K562 (cell line): ENCODE measurements at regions not wholly inside any gene's neighbourhood (a gene's known extent, or its start where the extent isn't known, plus 50 kb on each side); places are given as distances from the start of the nearest gene placed in this dataset.

Experiments used
- ATAC-seq: fragments of 200-7000 bp; cut with Tn5 transposase; 3 replicates; pipeline ENCODE4 v1.9.1; 2020; ENCODE audit warnings: moderate library complexity
- BruUV-seq: library from RNA; stranded (reverse); fragments of 400-500 nt; replicated peaks from 2 replicates; lab custom pipeline; 2021; lab: Mats Ljungman, UMichigan
- CTCF ChIA-PET: fragments of 300-600 bp; formaldehyde crosslinking; extraction: SDS; loops from one replicate; lab custom pipeline; 2021; ENCODE audit warnings: low intra/inter-chr PET ratio; lab: Yijun Ruan, JAX
- POLR2A ChIA-PET: fragments of 300-600, 350-650 bp; sonication (Branson Sonifier 250); formaldehyde crosslinking; extraction: SDS; loops from one replicate; lab custom pipeline; 2021; ENCODE audit warnings: antibody characterized with exemption, inconsistent platforms; lab: Yijun Ruan, JAX
- DNase-seq, 4 experiments: peaks; one replicate each; pipeline versions ENCODE4 v3.0.0 to v3.0.0-alpha.2; 2011 to 2018; ENCODE audit warnings: low spot score in 3 of 4, mixed read lengths in 3 of 4; ENCODE audit errors: extremely low read depth in 1 of 4
- FAIRE-seq: peaks from 2 replicates; lab custom pipeline; 2011; peaks lifted over from hg19 to GRCh38; lab: Jason Lieb, UNC
- H2AFZ ChIP-seq: 2 replicates; pipeline ENCODE4 v1.6.0; 2011; ENCODE audit warnings: low read depth, low read length, control low read depth, inconsistent platforms
- H3K27ac ChIP-seq: fragments of 200-600 bp; 3 replicates; pipeline ENCODE4 v1.8.0; 2011; ENCODE audit warnings: low read depth, mild to moderate bottlenecking, control low read depth, inconsistent platforms, low read length, moderate library complexity, mixed read lengths; ENCODE audit errors: extremely low read depth
- H3K27me3 ChIP-seq, 2 experiments: fragments of 300-600 bp in 1 of 2; 2 replicates in 1 of 2; 3 replicates in 1 of 2; pipeline versions ENCODE4 v1.6.0 to v1.8.0; 2011; ENCODE audit warnings: inconsistent platforms in 2 of 2, low read length in 2 of 2, mild to moderate bottlenecking in 1 of 2, mixed read lengths in 1 of 2, moderate library complexity in 1 of 2; ENCODE audit not compliant: control insufficient read depth in 2 of 2, insufficient read depth in 2 of 2
- H3K36me3 ChIP-seq: fragments of 300-600 bp; 3 replicates; pipeline ENCODE4 v1.8.0; 2011; ENCODE audit warnings: mild to moderate bottlenecking, low read length, inconsistent platforms; ENCODE audit not compliant: control insufficient read depth, insufficient read depth
- H3K4me1 ChIP-seq, 2 experiments: fragments of 200-600 bp in 1 of 2; replicated peaks in 1 of 2; 2 replicates in 1 of 2; 3 replicates in 1 of 2; pipeline versions ENCODE4 v1.5.1 to v1.8.0; 2011; ENCODE audit warnings: inconsistent platforms in 2 of 2, low read length in 2 of 2, mild to moderate bottlenecking in 1 of 2, mixed read lengths in 1 of 2, moderate library complexity in 1 of 2; ENCODE audit not compliant: control insufficient read depth in 2 of 2, insufficient read depth in 2 of 2
- H3K4me2 ChIP-seq: 2 replicates; pipeline ENCODE4 v1.6.1; 2011; ENCODE audit warnings: low read length, control low read depth, inconsistent platforms, mixed read lengths; ENCODE audit not compliant: insufficient read depth
- H3K4me3 ChIP-seq: fragments of 200-600 bp; sonication (generic), shearing (Covaris generic); 2 replicates; pipeline ENCODE4 v1.5.1; 2016; ENCODE audit warnings: control low read depth, inconsistent platforms
- H3K79me2 ChIP-seq: fragments of 200-600 bp; 3 replicates; pipeline ENCODE4 v1.8.0; 2011; ENCODE audit warnings: low read length, inconsistent platforms; ENCODE audit not compliant: control insufficient read depth, insufficient read depth
- H3K9ac ChIP-seq, 2 experiments: 2 replicates each; pipeline versions ENCODE4 v1.6.0 to v1.6.1; 2011; ENCODE audit warnings: low read depth in 2 of 2, low read length in 2 of 2, control low read depth in 1 of 2, inconsistent platforms in 1 of 2, mild to moderate bottlenecking in 1 of 2, mixed read lengths in 1 of 2; ENCODE audit not compliant: insufficient read depth in 1 of 2
- H3K9me1 ChIP-seq: one replicate; pipeline ENCODE4 v1.6.0; 2011; ENCODE audit warnings: inconsistent platforms, mild to moderate bottlenecking, low read length, moderate library complexity; ENCODE audit not compliant: control insufficient read depth, insufficient read depth
- H3K9me3 ChIP-seq: replicated peaks from 2 replicates; pipeline ENCODE4 v1.5.1; 2011; ENCODE audit warnings: low read depth, low read length, inconsistent platforms; ENCODE audit not compliant: control insufficient read depth, insufficient read depth
- H4K20me1 ChIP-seq: replicated peaks from 2 replicates; pipeline ENCODE4 v1.6.1; 2011; ENCODE audit warnings: low read length, inconsistent platforms, mixed read lengths; ENCODE audit not compliant: control insufficient read depth, insufficient read depth
- BRD4 ChIP-seq: fragments of 200-600 bp; sonication (generic); IDR thresholded peaks from 2 replicates; pipeline ENCODE4 v1.6.1; 2017; ENCODE audit warnings: inconsistent platforms
- BRF1 ChIP-seq: IDR thresholded peaks from 3 replicates; pipeline ENCODE4 v1.6.1; 2011; ENCODE audit warnings: borderline replicate concordance, mild to moderate bottlenecking; ENCODE audit not compliant: insufficient read length; ENCODE audit errors: extremely low read depth
- CEBPG ChIP-seq, 3 experiments: fragments of 200-800 bp in 1 of 3; sonication (Bioruptor generic) in 1 of 3; sonication (generic) in 1 of 3; formaldehyde crosslinking in 1 of 3; IDR thresholded peaks in 2 of 3; conservative IDR thresholded peaks in 1 of 3; 2 replicates each; pipeline versions ENCODE4 v1.6.1 to v1.8.0; 2016 to 2022; ENCODE audit warnings: missing compliant biosample characterization in 2 of 3, missing genetic modification characterization in 2 of 3, mild to moderate bottlenecking in 1 of 3, missing genetic modification reagents in 1 of 3
- JUN ChIP-seq, 2 experiments: sonication (generic) in 1 of 2; formaldehyde crosslinking in 1 of 2; IDR thresholded peaks; 2 replicates each; pipeline versions ENCODE4 v1.6.1 to v1.8.0; 2012 to 2022; ENCODE audit warnings: borderline replicate concordance in 2 of 2, mild to moderate bottlenecking in 2 of 2, improper control_type of control experiment in 1 of 2, low read depth in 1 of 2, low read length in 1 of 2, missing genetic modification reagents in 1 of 2
- MYNN ChIP-seq, 2 experiments: sonication (generic); formaldehyde crosslinking in 1 of 2; IDR thresholded peaks; 2 replicates each; pipeline versions ENCODE4 v1.5.0 to v1.6.1; 2016 to 2020; ENCODE audit warnings: antibody characterized with exemption in 1 of 2, missing genetic modification reagents in 1 of 2
- NEUROD1 ChIP-seq: fragments of 150-350 bp; IDR thresholded peaks from 2 replicates; pipeline ENCODE4 v1.6.1; 2014; ENCODE audit warnings: borderline replicate concordance, low read length, low read depth; ENCODE audit not compliant: partially characterized antibody
- NFIC ChIP-seq: fragments of 450-650 bp; IDR thresholded peaks from 2 replicates; pipeline ENCODE4 v1.6.1; 2017; ENCODE audit warnings: mild to moderate bottlenecking, inconsistent platforms
- NR1H2 ChIP-seq: sonication (generic); formaldehyde crosslinking; IDR thresholded peaks from 2 replicates; pipeline ENCODE4 v1.4.0; 2020; ENCODE audit warnings: mild to moderate bottlenecking, missing genetic modification reagents
- NR2C2 ChIP-seq, 2 experiments: fragments of 200-800 bp in 1 of 2; sonication (Bioruptor generic) in 1 of 2; sonication (generic) in 1 of 2; formaldehyde crosslinking in 1 of 2; IDR thresholded peaks; 2 replicates each; pipeline versions ENCODE4 v1.6.1 to v1.8.0; 2016 to 2022; ENCODE audit warnings: mild to moderate bottlenecking in 1 of 2, missing compliant biosample characterization in 1 of 2, missing genetic modification characterization in 1 of 2, missing genetic modification reagents in 1 of 2
- RBM15 ChIP-seq: fragments of 200-400 bp; formaldehyde crosslinking; IDR thresholded peaks from 2 replicates; pipeline ENCODE4 v1.6.1; 2018; ENCODE audit warnings: mild to moderate bottlenecking, low read length, moderate library complexity; ENCODE audit not compliant: insufficient read depth
- SP2 ChIP-seq: IDR thresholded peaks from 2 replicates; pipeline ENCODE4 v1.6.1; 2011; ENCODE audit warnings: mild to moderate bottlenecking, low read depth, low read length, moderate library complexity; ENCODE audit not compliant: poor library complexity, severe bottlenecking; ENCODE audit errors: extremely low read depth
- TAF1 ChIP-seq: IDR thresholded peaks from 2 replicates; pipeline ENCODE4 v1.6.1; 2011; ENCODE audit warnings: mild to moderate bottlenecking, low read length, moderate library complexity; ENCODE audit not compliant: insufficient read depth, control insufficient read depth, severe bottlenecking; ENCODE audit errors: extremely low read depth
- YY1 ChIP-seq, 3 experiments: IDR thresholded peaks; 2 replicates each; pipeline ENCODE4 v1.6.1; 2011; ENCODE audit warnings: low read length in 2 of 3, mild to moderate bottlenecking in 2 of 3, moderate library complexity in 2 of 3, borderline replicate concordance in 1 of 3, control low read depth in 1 of 3, low read depth in 1 of 3; ENCODE audit not compliant: insufficient read depth in 3 of 3, insufficient replicate concordance in 2 of 3, control insufficient read depth in 1 of 3, insufficient read length in 1 of 3; ENCODE audit errors: extremely low read depth in 1 of 3
- ZC3H8 ChIP-seq: fragments of 450-650 bp; IDR thresholded peaks from 2 replicates; pipeline ENCODE4 v1.6.1; 2017
- ZNF431 ChIP-seq: sonication (generic); formaldehyde crosslinking; IDR thresholded peaks from 2 replicates; pipeline ENCODE4 v1.8.0; 2022; ENCODE audit warnings: mild to moderate bottlenecking, missing genetic modification reagents
- ZNF778 ChIP-seq: fragments of 450-650 bp; formaldehyde crosslinking; IDR thresholded peaks from 2 replicates; pipeline ENCODE4 v1.4.0; 2020; ENCODE audit warnings: mild to moderate bottlenecking, moderate library complexity
- WGBS: fragments of 100-300 bp; shearing (Covaris generic); methylation state at CpG from one replicate; pipeline ENCODE4 v1.1.6; 2016; ENCODE audit warnings: low coverage, mixed read lengths; ENCODE audit not compliant: insufficient coverage; ENCODE audit errors: missing lambda C conversion rate; 5-methylcytosine and 5-hydroxymethylcytosine counted together
- in situ Hi-C: fragments of 300-500 bp; cut with MboI; formaldehyde crosslinking; loops from 4 replicates; pipeline ENCODE4 v1.15.0; 2018; ENCODE audit warnings: inconsistent platforms, mixed read lengths
- intact Hi-C: fragments of 100-400 bp; cut with micrococcal nuclease; formaldehyde crosslinking; loops from 2 replicates; pipeline ENCODE4 v1.14.2; 2022
- TF ChIP-seq, protein P1 (sequence below): sonication (generic); formaldehyde crosslinking; IDR thresholded peaks from 2 replicates; pipeline ENCODE4 v1.8.0; 2022; ENCODE audit warnings: missing genetic modification reagents, mild to moderate bottlenecking, borderline replicate concordance

DNA sequence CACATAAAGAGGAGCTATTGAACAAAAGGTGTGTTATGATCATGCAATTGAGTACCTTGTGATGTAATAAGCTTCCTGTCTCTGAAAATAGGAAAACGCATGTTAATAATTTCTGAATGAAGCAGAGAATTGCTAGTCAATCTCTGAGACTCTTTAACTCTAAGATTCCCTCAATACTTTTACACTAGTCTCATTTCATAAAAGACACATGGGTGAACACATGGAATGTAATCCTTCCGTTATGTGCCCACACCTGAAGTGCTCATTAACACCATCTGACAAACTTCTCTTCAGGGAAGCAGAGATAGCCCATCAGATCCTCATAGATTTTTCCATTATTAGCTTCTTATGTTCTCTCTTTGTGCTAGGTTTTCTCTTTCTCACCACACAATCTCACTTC, 182.4 kb downstream of the TLR4 start:
- intact Hi-C loops, result no loop called here
- DNase-seq (no peak), FAIRE-seq (no peak), ATAC-seq (no peak)
- in situ Hi-C loops, result no loop called here
- H3K4me3 ChIP-seq, result no peak overlapping the region
- no peaks in the 10 kb centered on the region for H3K27me3 ChIP-seq
- no peaks in the 10 kb centered on the region for H3K36me3 ChIP-seq
- H3K4me2 ChIP-seq, result no peak overlapping the region
- no peaks in the 10 kb centered on the region for H3K9me1 ChIP-seq
- no peaks in the 10 kb centered on the region for H3K79me2 ChIP-seq
- no peaks in the 10 kb centered on the region for H4K20me1 ChIP-seq
- no peak overlapping the region for H2AFZ ChIP-seq
- peaks cover 3% of the 10 kb centered on the region; the same call in 1 of the 2 replicates for H3K9me3 ChIP-seq
- H3K27ac ChIP-seq, result no peak overlapping the region
- POLR2A ChIA-PET, result no interaction called here
- CTCF ChIA-PET, result no interaction called here
- 0% methylated on average over 2 of the region's 2 CpGs for WGBS
- no peak overlapping the region for H3K9ac ChIP-seq
- H3K4me1 ChIP-seq, result no peaks in the 10 kb centered on the region
- BruUV-seq, result no TSS peak
- TF ChIP-seq NEUROD1 (no peak), NR2C2 (CRISPR knock-in tag; IDR thresholded peaks at IDR 0.05) (no peak), NR2C2 (tag; IDR thresholded peaks at IDR 0.05) (no peak), NR1H2 (CRISPR knock-in tag) (no peak), BRD4 (no peak), TAF1 (no peak), NFIC (no peak), JUN (IDR thresholded peaks at IDR 0.05; ENCODE audit: borderline replicate concordance, low read depth, low read length) (no peak), JUN (CRISPR knock-in tag; IDR thresholded peaks at IDR 0.05; ENCODE audit: borderline replicate concordance) (no peak), ZC3H8 (no peak), ZNF778 (no peak), BRF1 (no peak), CEBPG (CRISPR knock-in tag; IDR thresholded peaks at IDR 0.05) (no peak), CEBPG (tag; conservative IDR thresholded peaks at IDR 0.05 in 1 of 2, IDR thresholded peaks at IDR 0.05 in 1 of 2) (no peak), ZNF431 (CRISPR knock-in tag) (no peak), YY1 (IDR thresholded peaks at IDR 0.05; ENCODE audit: borderline replicate concordance in 1 of 3, control insufficient read depth in 1 of 3, extremely low read depth in 1 of 3, insufficient read depth in 3 of 3, insufficient read length in 1 of 3, insufficient replicate concordance in 2 of 3, low read depth in 1 of 3, low read length in 2 of 3) (no peak), MYNN (IDR thresholded peaks at IDR 0.05) (no peak), MYNN (CRISPR knock-in tag; IDR thresholded peaks at IDR 0.05) (no peak), RBM15 (no peak), SP2 (no peak)
- TF ChIP-seq, protein P1, sequence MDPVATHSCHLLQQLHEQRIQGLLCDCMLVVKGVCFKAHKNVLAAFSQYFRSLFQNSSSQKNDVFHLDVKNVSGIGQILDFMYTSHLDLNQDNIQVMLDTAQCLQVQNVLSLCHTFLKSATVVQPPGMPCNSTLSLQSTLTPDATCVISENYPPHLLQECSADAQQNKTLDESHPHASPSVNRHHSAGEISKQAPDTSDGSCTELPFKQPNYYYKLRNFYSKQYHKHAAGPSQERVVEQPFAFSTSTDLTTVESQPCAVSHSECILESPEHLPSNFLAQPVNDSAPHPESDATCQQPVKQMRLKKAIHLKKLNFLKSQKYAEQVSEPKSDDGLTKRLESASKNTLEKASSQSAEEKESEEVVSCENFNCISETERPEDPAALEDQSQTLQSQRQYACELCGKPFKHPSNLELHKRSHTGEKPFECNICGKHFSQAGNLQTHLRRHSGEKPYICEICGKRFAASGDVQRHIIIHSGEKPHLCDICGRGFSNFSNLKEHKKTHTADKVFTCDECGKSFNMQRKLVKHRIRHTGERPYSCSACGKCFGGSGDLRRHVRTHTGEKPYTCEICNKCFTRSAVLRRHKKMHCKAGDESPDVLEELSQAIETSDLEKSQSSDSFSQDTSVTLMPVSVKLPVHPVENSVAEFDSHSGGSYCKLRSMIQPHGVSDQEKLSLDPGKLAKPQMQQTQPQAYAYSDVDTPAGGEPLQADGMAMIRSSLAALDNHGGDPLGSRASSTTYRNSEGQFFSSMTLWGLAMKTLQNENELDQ (CRISPR knock-in tag), result no peak
